ENCODE measurements at regions not wholly inside any gene's neighbourhood (a gene's known extent, or its start where the extent isn't known, plus 50 kb on each side); places are given as distances from the start of the nearest gene placed in this dataset.

DNA sequence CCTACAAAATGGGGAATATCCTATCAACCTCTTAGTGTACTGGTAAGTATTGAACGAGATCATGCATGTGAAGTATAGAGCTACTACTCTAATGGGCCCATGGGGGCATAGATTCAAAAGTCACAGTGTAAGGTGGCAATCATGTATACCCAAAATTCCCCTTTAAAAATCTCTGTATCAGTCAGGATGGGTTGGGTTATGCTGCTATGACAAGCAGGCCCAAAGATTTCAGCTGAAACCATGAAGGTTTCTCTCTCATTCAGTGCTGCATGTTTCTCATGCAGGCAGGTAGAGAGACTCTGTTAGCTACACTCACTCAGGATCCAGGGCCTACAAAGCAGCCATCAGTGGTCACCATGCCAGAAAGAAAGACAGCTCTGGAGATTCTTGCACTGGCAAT lies 166.6 kb downstream of the MAFB start:
- TF ChIP-seq POLR2A (IDR thresholded peaks at IDR 0.05; ENCODE audit: low read depth, low read length) = no peak
- no peak for TF ChIP-seq POLR2AphosphoS5 (IDR thresholded peaks at IDR 0.05; ENCODE audit: low read depth, low read length)
- TF ChIP-seq TAF1 (IDR thresholded peaks at IDR 0.05; ENCODE audit: low read depth, low read length) = no peak

Measured in GM12891 (cell line).